Natural killer cell (primary cell): ENCODE measurements at regions not wholly inside any gene's neighbourhood (a gene's known extent, or its start where the extent isn't known, plus 50 kb on each side); places are given as distances from the start of the nearest gene placed in this dataset.

ENCODE experiments used
- ATAC-seq, 3 donors: fragments of 150-1000 bp in 2 of 3; fragments of 200-7000 bp in 1 of 3; cut with Tn5 transposase; 1 replicate in 1 of 3; 2 replicates in 2 of 3; pipeline ENCODE4 v1.10.0; 2021; ENCODE audit warnings: mild to moderate bottlenecking in 2 of 3, moderate library complexity in 2 of 3
- DNase-seq, 2 donors: peaks; one replicate each; pipeline versions ENCODE4 v3.0.0 to v3.0.0-alpha.2; 2013 to 2021; ENCODE audit warnings: mixed read lengths in 1 of 2
- H3K27ac ChIP-seq: one replicate; pipeline ENCODE4 v1.5.1; 2013; ENCODE audit warnings: mild to moderate bottlenecking, low read length
- H3K27me3 ChIP-seq: one replicate; pipeline ENCODE4 v1.6.1; 2013; ENCODE audit warnings: low read length; ENCODE audit not compliant: control insufficient read depth, insufficient read depth
- H3K36me3 ChIP-seq: one replicate; pipeline ENCODE4 v1.6.1; 2013; ENCODE audit warnings: low read length; ENCODE audit not compliant: control insufficient read depth, insufficient read depth
- H3K4me1 ChIP-seq: one replicate; pipeline ENCODE4 v1.6.1; 2013; ENCODE audit warnings: low read length; ENCODE audit not compliant: control insufficient read depth, insufficient read depth
- H3K4me3 ChIP-seq: one replicate; pipeline ENCODE4 v1.5.1; 2013; ENCODE audit warnings: low read length
- H3K9me3 ChIP-seq: one replicate; pipeline ENCODE4 v1.6.1; 2013; ENCODE audit warnings: low read length; ENCODE audit not compliant: control insufficient read depth, insufficient read depth
- H3K27ac Mint-ChIP-seq, 2 donors: one replicate each; pipeline ENCODE4 v1.8.0; 2022; ENCODE audit warnings: mild to moderate bottlenecking in 2 of 2, mixed read lengths in 2 of 2, moderate library complexity in 1 of 2
- H3K27me3 Mint-ChIP-seq, 2 donors: one replicate each; pipeline ENCODE4 v1.8.0; 2022; ENCODE audit warnings: low read depth in 2 of 2, mixed read lengths in 2 of 2
- H3K36me3 Mint-ChIP-seq: one replicate; pipeline ENCODE4 v1.8.0; 2022; ENCODE audit warnings: mixed read lengths
- H3K4me1 Mint-ChIP-seq, 2 donors: one replicate each; pipeline ENCODE4 v1.8.0; 2022; ENCODE audit warnings: mixed read lengths in 2 of 2
- H3K4me3 Mint-ChIP-seq: one replicate; pipeline ENCODE4 v1.8.0; 2022; ENCODE audit warnings: mild to moderate bottlenecking, moderate library complexity, mixed read lengths
- H3K9me3 Mint-ChIP-seq, 2 donors: one replicate each; pipeline ENCODE4 v1.8.0; 2022; ENCODE audit warnings: mixed read lengths in 2 of 2
- WGBS: methylation state at CpG from one replicate; pipeline ENCODE4 v1.1.7; 2013; ENCODE audit warnings: missing lambda C conversion rate; ENCODE audit not compliant: insufficient coverage; 5-methylcytosine and 5-hydroxymethylcytosine counted together
- intact Hi-C: fragments of 100-400 bp; cut with micrococcal nuclease; formaldehyde crosslinking; loops from one replicate; pipeline ENCODE4 v1.14.2; 2022
- TF ChIP-seq, protein P1 (sequence below): fragments of 200-600 bp; IDR thresholded peaks from one replicate; pipeline ENCODE4 v1.8.0; 2022; ENCODE audit warnings: antibody characterized with exemption

DNA sequence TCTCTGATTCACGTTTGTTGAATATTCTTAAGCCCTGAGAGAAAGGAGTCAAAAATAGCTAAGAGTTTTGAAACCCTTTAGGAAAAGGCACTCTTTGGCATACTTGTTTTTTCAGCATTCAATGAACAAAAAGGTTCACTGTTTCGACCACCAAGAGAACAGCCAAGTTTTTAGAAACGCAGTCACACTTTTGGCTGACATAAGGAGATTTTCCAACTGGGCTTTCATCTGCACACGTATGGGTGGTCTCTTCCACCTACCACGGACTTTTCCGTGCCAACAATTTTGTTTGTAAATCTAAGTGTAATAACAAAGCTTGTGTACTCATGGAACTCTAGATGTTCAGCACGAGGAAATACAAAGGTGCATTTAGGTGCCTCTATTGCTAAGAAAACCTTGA lies 270.3 kb downstream of the WDR11 start:
- Histone ChIP-seq H3K27me3 (no peaks in the 10 kb centered on the region), H3K4me3 (no peak overlapping the region), H3K36me3 (no peaks in the 10 kb centered on the region), H3K27ac (no peak overlapping the region), H3K9me3 (no peaks in the 10 kb centered on the region), H3K4me1 (no peaks in the 10 kb centered on the region)
- no peak overlapping the region for H3K4me3 Mint-ChIP-seq
- 87% methylated on average over 7 of the region's 7 CpGs for whole genome bisulfite sequencing
- no peak for DNase-seq
- TF ChIP-seq, protein P1, sequence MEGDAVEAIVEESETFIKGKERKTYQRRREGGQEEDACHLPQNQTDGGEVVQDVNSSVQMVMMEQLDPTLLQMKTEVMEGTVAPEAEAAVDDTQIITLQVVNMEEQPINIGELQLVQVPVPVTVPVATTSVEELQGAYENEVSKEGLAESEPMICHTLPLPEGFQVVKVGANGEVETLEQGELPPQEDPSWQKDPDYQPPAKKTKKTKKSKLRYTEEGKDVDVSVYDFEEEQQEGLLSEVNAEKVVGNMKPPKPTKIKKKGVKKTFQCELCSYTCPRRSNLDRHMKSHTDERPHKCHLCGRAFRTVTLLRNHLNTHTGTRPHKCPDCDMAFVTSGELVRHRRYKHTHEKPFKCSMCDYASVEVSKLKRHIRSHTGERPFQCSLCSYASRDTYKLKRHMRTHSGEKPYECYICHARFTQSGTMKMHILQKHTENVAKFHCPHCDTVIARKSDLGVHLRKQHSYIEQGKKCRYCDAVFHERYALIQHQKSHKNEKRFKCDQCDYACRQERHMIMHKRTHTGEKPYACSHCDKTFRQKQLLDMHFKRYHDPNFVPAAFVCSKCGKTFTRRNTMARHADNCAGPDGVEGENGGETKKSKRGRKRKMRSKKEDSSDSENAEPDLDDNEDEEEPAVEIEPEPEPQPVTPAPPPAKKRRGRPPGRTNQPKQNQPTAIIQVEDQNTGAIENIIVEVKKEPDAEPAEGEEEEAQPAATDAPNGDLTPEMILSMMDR, result no peak
- no peak overlapping the region for H3K27ac Mint-ChIP-seq
- intact Hi-C loops, result no loop called here
- no peaks in the 10 kb centered on the region for H3K4me1 Mint-ChIP-seq
- H3K27me3 Mint-ChIP-seq, result peaks cover 0 to 2% of the 10 kb centered on the region in 2 donors
- no peaks in the 10 kb centered on the region for H3K36me3 Mint-ChIP-seq
- no peak for ATAC-seq
- peaks cover 0 to 5% of the 10 kb centered on the region in 2 donors for H3K9me3 Mint-ChIP-seq

DNA sequence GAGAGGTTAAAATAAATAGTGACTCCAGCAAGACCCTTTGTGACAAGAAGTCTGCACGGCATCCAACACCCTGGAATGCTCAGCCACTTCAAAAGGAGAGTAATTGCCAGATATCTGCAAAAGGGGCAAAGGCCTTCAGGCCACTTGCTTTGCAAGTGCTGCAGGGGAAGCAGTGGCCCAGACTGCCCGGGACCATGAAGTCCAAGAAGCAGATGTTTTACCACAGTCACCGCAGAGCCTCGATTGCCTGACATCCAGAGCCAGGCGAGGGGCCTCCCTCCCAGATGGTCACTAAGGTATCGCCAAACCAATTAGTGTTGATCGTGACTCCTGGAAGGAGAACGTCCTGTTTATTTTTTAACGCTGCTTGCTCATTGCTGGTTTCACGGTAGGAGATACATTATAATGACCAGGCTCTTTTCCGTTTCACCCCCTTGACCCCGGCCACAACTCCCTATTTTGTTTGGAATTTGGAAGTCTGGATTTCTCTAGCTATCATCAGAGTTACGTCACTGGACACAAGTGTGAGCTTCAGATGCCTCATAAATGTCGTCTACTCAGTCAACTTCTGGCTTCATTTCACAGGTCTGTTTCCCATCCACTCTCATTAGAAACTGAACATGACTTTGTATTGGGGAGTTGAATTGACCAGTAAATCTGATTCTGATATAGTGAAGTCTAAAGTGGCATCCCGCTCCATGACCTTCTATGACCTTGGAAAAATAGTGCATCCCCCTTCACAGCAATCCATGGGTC lies 276.2 kb downstream of the WDR11 start:
- H3K4me3 Mint-ChIP-seq, result no peak overlapping the region
- no peak overlapping the region for H3K27ac Mint-ChIP-seq
- no peaks in the 10 kb centered on the region for H3K36me3 Mint-ChIP-seq
- no peak for ATAC-seq
- no peak for DNase-seq
- Histone ChIP-seq H3K9me3 (no peaks in the 10 kb centered on the region), H3K36me3 (no peaks in the 10 kb centered on the region), H3K27ac (no peak overlapping the region), H3K27me3 (no peaks in the 10 kb centered on the region), H3K4me1 (no peaks in the 10 kb centered on the region), H3K4me3 (no peak overlapping the region)
- intact Hi-C loops, result no loop called here
- no peaks in the 10 kb centered on the region for H3K27me3 Mint-ChIP-seq
- peaks cover 0 to 2% of the 10 kb centered on the region in 2 donors for H3K9me3 Mint-ChIP-seq
- no peaks in the 10 kb centered on the region for H3K4me1 Mint-ChIP-seq
- TF ChIP-seq, protein P1, result no peak
- WGBS, result 81% methylated on average over 14 of the region's 15 CpGs

DNA sequence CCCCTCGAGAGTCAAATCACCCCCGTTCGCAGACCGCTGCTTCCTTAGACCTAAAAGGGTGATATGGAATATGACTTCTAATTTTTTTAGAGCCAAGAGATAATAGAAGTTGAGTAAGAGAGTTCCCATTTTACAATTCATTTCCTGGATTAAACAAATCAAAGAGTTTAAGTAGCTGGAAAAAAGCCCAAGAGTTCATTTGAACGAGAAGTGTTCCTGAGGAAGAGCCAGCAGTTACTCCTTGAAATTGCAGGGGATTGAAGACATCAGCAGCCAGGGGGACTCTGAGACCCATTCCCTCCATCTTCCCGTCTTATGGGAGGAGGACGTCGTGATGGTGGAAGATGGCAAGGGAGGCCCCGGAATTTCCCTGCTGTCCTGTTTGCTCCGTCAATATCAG lies 277.0 kb downstream of the WDR11 start:
- Histone ChIP-seq H3K4me1 (no peaks in the 10 kb centered on the region), H3K9me3 (no peaks in the 10 kb centered on the region), H3K27ac (no peak overlapping the region), H3K36me3 (no peaks in the 10 kb centered on the region), H3K27me3 (no peaks in the 10 kb centered on the region), H3K4me3 (no peak overlapping the region)
- WGBS, result 81% methylated on average over 6 of the region's 10 CpGs
- H3K36me3 Mint-ChIP-seq, result no peaks in the 10 kb centered on the region
- H3K4me1 Mint-ChIP-seq, result no peaks in the 10 kb centered on the region
- H3K27me3 Mint-ChIP-seq, result no peaks in the 10 kb centered on the region
- peaks cover 0 to 2% of the 10 kb centered on the region in 2 donors for H3K9me3 Mint-ChIP-seq
- no peak for ATAC-seq
- no peak for DNase-seq
- H3K4me3 Mint-ChIP-seq, result no peak overlapping the region
- TF ChIP-seq, protein P1, result no peak
- no peak overlapping the region for H3K27ac Mint-ChIP-seq
- intact Hi-C loops, result no loop called here

DNA sequence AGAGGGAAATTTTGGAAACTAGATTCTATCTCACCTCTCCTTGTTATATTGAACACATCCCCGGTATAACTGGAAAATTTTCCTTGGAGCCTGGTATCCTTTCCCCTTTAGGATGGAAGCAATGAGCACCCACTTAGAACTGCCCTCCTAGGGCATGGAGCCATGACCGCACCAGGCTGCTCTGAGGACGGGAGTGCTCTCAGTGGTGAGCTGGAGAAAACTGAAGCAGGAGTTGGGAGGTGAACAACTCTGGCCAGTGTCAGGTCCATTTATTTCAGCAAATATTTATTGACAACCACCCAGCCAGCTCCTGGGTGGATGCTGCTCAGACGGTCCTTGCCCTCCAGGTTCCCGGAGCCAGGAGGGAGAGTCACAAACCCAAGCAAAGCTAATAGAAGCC lies 278.1 kb downstream of the WDR11 start:
- Mint-ChIP-seq H3K9me3 (peaks cover 0 to 2% of the 10 kb centered on the region in 2 donors), H3K4me3 (no peak overlapping the region), H3K4me1 (no peaks in the 10 kb centered on the region), H3K36me3 (no peaks in the 10 kb centered on the region), H3K27me3 (no peaks in the 10 kb centered on the region), H3K27ac (no peak overlapping the region)
- Histone ChIP-seq H3K4me1 (no peaks in the 10 kb centered on the region), H3K4me3 (no peak overlapping the region), H3K27ac (no peak overlapping the region), H3K9me3 (no peaks in the 10 kb centered on the region), H3K36me3 (no peaks in the 10 kb centered on the region), H3K27me3 (no peaks in the 10 kb centered on the region)
- 74% methylated on average over 5 of the region's 5 CpGs for WGBS
- no peak for DNase-seq
- intact Hi-C loops, result no loop called here
- no peak for ATAC-seq
- TF ChIP-seq, protein P1, result no peak
